Choroid plexus epithelial cell (primary cell): ENCODE measurements at regions not wholly inside any gene's neighbourhood (a gene's known extent, or its start where the extent isn't known, plus 50 kb on each side); places are given as distances from the start of the nearest gene placed in this dataset.
"Not testable (repeated sequence)": the region's sequence is repeated elsewhere in the genome, so short reads cannot be mapped to it uniquely, and the experiment has no call there.

Experiments used
- DNase-seq: peaks from one replicate; pipeline ENCODE4 v3.0.0-alpha.2; 2010; ENCODE audit warnings: low read depth
- H3K4me3 ChIP-seq: 2 replicates; pipeline ENCODE4 v1.5.1; 2011; ENCODE audit warnings: low read depth, mild to moderate bottlenecking, control low read depth, low read length, moderate library complexity
- TF ChIP-seq, protein P1 (sequence below): conservative IDR thresholded peaks from 2 replicates; pipeline ENCODE4 v1.5.1; 2011; ENCODE audit warnings: low read depth, mild to moderate bottlenecking, control low read depth, inconsistent platforms, low read length, moderate library complexity

DNA sequence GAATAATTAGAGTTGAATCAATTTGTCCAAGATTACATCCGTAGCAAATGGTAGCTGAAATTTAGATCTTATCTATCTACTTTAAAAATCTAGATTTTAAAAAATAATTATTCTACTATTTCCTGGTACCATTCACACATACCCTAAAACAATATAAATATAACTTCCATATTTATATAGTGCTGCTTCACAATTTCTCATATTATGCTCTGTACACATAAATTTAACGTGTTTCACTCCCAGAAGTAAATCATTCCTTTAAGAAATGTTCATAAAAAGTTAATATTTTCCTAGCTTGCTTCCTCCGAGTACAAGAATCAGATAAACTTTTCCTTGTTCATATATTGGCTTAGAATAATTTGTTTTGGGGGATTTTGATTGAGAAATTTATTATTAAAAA lies 857.0 kb upstream of the SPRY2 start:
- DNase-seq, result no peak
- H3K4me3 ChIP-seq, result no peak overlapping the region
- TF ChIP-seq, protein P1, sequence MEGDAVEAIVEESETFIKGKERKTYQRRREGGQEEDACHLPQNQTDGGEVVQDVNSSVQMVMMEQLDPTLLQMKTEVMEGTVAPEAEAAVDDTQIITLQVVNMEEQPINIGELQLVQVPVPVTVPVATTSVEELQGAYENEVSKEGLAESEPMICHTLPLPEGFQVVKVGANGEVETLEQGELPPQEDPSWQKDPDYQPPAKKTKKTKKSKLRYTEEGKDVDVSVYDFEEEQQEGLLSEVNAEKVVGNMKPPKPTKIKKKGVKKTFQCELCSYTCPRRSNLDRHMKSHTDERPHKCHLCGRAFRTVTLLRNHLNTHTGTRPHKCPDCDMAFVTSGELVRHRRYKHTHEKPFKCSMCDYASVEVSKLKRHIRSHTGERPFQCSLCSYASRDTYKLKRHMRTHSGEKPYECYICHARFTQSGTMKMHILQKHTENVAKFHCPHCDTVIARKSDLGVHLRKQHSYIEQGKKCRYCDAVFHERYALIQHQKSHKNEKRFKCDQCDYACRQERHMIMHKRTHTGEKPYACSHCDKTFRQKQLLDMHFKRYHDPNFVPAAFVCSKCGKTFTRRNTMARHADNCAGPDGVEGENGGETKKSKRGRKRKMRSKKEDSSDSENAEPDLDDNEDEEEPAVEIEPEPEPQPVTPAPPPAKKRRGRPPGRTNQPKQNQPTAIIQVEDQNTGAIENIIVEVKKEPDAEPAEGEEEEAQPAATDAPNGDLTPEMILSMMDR, result no peak

DNA sequence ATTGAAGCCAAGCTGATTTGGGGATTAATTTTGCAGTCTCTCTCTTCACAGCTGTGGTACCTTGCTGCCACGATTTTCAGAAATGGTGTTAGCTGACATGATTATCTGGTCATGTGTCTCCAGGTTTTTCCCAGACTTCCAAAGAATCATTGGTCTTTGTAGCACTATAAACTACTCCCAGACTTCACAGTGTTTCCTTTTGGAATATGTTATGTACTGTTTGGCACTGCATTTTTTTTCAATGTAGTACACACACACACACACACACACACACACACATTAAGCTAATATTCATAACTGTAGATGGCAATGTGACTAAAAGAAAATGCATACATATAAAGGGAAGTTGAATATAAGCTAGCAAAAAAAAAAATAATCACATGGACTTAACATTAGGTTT lies 856.6 kb upstream of the SPRY2 start:
- H3K4me3 ChIP-seq, result no peak overlapping the region
- DNase-seq, result no peak
- TF ChIP-seq, protein P1, result no peak

DNA sequence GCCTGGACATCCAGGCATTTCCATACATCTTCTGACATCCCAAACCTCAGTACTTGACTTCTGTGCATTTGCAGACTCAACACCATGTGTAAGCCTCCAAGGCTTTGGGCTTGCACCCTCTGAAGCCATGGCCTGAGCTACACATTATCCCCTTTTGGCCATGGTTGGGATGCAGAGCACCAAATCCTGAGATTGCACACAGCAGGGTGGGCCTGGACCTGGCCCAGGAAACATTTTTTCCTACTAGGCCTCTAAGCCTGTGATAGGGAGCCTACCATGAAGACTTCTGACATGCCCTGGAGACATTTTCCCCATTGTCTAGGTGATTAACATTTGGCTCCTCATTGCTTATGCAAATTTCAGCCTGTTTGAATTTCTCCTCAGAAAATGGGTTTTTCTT lies 853.4 kb upstream of the SPRY2 start:
- H3K4me3 ChIP-seq, result no peak overlapping the region
- DNase-seq, result no peak
- TF ChIP-seq, protein P1, result no peak

DNA sequence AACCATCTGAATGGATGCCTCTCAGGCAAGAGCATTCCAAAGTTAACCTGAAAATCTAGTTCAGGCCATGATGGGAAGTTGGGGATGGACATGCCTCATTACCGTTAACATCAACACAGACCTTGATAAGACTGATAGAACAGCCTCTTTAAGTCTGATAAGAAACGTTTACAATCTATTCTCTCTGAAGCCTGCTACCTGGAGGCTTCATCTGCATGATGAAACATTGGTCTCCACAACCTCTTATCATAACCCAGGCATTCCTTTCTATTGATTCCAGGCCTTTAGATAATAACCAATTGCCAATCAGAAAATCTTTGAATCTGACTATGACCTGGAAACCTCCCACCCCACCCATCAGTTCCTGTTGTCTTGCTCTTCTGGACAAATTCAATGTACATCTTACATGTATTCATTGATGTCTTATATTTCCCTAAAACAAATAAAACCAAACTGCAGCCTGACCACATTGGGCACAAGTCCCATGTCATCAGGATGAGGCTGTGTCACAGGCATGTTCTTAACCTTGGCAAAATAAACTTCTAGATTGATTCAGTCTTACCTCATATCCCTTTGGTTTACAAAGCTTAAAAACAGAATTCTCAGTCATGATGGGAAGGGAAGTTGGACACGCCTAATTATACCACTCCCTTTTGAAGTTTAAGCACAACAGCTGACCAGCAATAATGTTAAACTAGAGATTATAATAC lies 843.8 kb upstream of the SPRY2 start:
- DNase-seq, result no peak
- TF ChIP-seq, protein P1, result no peak
- H3K4me3 ChIP-seq, result no peak overlapping the region

DNA sequence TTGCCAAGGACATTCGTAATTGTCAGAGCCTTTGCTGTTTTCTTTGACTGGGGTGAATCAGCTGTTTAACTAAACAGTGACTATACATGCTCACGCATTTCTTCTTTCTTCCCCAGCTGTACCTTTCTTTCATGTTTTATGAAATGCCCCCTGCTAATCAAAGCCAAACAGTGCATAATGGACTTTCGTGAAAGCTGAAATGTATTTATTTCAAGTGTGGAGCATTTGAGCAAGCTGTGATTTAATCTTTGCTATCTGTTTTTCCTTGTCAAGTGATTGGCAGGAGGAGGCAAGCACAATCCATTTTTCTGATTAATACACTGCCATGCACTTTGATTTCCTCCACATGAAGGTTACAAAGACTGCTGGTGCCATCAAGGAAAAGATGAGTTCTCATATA lies 831.7 kb upstream of the SPRY2 start:
- TF ChIP-seq, protein P1, result no peak
- no peak for DNase-seq
- no peak overlapping the region for H3K4me3 ChIP-seq

DNA sequence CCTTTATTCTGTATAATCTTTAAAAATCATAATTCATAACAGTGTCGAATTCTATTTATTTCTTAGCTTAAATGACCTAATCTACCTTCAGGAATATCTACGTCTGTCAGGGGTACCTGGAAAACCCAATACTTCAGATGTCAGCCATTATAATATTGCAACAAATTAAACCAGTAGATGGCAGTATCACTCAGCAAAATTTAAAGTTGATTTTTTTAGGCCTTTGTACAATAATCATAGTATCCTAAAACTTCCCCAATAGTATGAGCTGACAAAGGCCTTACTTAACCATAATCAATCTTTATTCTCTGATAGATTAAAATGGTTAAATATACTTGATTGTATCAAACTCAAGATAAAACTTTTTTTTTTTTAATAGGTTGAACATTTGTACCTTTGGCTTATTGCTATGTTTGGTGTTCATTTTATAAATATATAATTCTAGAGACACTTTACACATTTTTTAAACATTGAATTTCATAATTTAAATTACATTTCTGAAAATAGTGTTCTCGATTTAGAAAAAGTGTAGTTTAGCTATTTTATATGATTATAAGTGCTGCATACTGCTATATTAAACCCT lies 830.2 kb upstream of the SPRY2 start:
- TF ChIP-seq, protein P1, result peak; percentile 56
- no peak overlapping the region for H3K4me3 ChIP-seq
- peak; percentile 32 for DNase-seq

DNA sequence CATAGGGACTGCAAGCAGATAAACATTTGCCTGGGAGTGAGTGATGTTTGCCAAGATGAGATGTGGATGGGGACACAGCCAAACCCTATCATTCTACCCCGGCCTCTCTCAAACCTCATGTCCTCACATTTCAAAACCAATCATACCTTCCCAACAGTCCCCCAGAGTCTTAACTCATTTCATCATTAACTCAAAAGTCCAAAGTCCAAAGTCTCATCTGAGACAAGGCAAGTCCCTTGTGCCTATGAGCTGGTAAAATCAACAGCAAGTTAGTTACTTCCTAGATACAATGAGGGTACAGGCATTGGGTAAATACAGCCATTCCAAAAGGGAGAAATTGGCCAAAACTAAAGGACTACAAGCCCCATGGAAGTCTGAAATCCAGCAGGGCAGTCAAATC lies 822.9 kb upstream of the SPRY2 start:
- H3K4me3 ChIP-seq, DNase-seq: not testable (repeated sequence)
